Gastrocnemius medialis (tissue), 4 donors: ENCODE measurements at regions not wholly inside any gene's neighbourhood (a gene's known extent, or its start where the extent isn't known, plus 50 kb on each side); places are given as distances from the start of the nearest gene placed in this dataset.

Source experiments
- POLR2A ChIP-seq, 2 donors: fragments of 450-650 bp; IDR thresholded peaks; one replicate each; pipeline ENCODE4 v1.6.1; 2017; ENCODE audit warnings: antibody characterized with exemption in 2 of 2, mild to moderate bottlenecking in 2 of 2, moderate library complexity in 2 of 2
- TF ChIP-seq, protein P1 (sequence below), 5 experiments: fragments of 450-650 bp in 3 of 5; fragments of 200-600 bp in 2 of 5; sonication (generic) in 2 of 5; IDR thresholded peaks in 4 of 5; conservative IDR thresholded peaks in 1 of 5; 1 replicate in 4 of 5; 2 replicates in 1 of 5; pipeline ENCODE4 v1.5.1; 2016 to 2019; ENCODE audit warnings: antibody characterized with exemption in 5 of 5, mild to moderate bottlenecking in 3 of 5, moderate library complexity in 3 of 5

DNA sequence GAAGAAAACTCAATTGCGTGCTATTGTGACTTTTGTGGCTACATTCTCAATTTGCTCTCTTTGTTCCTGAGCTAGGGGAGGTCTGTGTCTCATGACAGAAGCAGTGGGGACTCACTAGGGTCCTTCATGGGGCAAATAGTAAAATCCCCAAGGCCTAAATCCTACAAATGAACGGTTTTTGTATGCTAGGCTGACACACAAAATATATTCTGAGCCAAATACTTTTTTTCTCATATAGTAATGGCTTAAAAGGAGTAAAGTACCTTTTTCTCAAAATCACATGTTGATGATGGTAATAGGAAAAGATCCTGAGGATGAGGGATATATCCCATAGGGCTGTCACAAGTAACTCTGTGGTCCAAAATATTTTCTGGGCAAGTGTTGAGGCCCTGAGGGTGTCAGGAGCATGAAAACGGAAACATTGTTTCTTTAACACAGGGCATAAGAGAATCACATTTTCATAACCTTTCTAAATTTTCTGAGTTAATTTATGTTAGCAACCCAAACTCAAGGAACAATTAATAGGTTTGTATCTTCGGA lies 77.5 kb upstream of the CNTNAP4 start:
- TF ChIP-seq, protein P1, sequence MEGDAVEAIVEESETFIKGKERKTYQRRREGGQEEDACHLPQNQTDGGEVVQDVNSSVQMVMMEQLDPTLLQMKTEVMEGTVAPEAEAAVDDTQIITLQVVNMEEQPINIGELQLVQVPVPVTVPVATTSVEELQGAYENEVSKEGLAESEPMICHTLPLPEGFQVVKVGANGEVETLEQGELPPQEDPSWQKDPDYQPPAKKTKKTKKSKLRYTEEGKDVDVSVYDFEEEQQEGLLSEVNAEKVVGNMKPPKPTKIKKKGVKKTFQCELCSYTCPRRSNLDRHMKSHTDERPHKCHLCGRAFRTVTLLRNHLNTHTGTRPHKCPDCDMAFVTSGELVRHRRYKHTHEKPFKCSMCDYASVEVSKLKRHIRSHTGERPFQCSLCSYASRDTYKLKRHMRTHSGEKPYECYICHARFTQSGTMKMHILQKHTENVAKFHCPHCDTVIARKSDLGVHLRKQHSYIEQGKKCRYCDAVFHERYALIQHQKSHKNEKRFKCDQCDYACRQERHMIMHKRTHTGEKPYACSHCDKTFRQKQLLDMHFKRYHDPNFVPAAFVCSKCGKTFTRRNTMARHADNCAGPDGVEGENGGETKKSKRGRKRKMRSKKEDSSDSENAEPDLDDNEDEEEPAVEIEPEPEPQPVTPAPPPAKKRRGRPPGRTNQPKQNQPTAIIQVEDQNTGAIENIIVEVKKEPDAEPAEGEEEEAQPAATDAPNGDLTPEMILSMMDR (IDR thresholded peaks at IDR 0.05 in 4 of 5, conservative IDR thresholded peaks at IDR 0.05 in 1 of 5), result no peak
- TF ChIP-seq POLR2A (IDR thresholded peaks at IDR 0.05), result no peak
